ENCODE measurements at regions not wholly inside any gene's neighbourhood (a gene's known extent, or its start where the extent isn't known, plus 50 kb on each side); places are given as distances from the start of the nearest gene placed in this dataset.

DNA sequence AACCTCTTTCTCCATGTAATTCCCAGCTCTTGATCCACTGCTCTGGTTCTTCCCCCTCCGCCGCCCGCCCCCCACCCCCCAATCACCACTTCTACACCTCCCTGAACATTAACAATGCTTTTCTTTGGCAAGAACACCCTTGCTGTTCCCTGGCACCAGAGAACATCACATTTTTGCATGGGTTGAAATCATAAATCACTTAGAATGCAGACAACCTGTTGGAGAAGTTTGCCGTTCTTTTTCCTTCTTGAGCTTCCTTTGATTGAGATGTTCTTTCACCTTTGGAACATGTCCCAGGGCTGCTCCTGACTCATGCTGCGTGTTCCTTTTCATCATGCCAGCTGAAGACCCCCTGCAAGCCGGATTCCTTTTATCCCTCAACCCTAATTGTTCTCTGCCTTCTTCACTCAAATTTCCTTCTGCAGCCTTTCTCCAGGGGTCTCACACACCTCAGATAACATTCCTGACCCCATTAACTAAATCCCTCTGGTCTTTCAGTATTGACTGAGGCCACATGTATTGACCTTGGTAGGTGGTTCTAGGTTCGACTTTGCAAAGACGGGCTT lies 294.1 kb upstream of the TMPO start:
- TF ChIP-seq, protein P1, sequence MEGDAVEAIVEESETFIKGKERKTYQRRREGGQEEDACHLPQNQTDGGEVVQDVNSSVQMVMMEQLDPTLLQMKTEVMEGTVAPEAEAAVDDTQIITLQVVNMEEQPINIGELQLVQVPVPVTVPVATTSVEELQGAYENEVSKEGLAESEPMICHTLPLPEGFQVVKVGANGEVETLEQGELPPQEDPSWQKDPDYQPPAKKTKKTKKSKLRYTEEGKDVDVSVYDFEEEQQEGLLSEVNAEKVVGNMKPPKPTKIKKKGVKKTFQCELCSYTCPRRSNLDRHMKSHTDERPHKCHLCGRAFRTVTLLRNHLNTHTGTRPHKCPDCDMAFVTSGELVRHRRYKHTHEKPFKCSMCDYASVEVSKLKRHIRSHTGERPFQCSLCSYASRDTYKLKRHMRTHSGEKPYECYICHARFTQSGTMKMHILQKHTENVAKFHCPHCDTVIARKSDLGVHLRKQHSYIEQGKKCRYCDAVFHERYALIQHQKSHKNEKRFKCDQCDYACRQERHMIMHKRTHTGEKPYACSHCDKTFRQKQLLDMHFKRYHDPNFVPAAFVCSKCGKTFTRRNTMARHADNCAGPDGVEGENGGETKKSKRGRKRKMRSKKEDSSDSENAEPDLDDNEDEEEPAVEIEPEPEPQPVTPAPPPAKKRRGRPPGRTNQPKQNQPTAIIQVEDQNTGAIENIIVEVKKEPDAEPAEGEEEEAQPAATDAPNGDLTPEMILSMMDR (IDR thresholded peaks at IDR 0.05), result no peak
- TF ChIP-seq EZH2 (IDR thresholded peaks at IDR 0.05) (no peak), EZH2phosphoT487 (IDR thresholded peaks at IDR 0.05) (no peak)
